NCI-H2107 (cell line): ENCODE measurements at regions not wholly inside any gene's neighbourhood (a gene's known extent, or its start where the extent isn't known, plus 50 kb on each side); places are given as distances from the start of the nearest gene placed in this dataset.

Experiments
- DNase-seq: peaks from one replicate; lab custom pipeline; 2025; lab: John Stamatoyannopoulos, UW

DNA sequence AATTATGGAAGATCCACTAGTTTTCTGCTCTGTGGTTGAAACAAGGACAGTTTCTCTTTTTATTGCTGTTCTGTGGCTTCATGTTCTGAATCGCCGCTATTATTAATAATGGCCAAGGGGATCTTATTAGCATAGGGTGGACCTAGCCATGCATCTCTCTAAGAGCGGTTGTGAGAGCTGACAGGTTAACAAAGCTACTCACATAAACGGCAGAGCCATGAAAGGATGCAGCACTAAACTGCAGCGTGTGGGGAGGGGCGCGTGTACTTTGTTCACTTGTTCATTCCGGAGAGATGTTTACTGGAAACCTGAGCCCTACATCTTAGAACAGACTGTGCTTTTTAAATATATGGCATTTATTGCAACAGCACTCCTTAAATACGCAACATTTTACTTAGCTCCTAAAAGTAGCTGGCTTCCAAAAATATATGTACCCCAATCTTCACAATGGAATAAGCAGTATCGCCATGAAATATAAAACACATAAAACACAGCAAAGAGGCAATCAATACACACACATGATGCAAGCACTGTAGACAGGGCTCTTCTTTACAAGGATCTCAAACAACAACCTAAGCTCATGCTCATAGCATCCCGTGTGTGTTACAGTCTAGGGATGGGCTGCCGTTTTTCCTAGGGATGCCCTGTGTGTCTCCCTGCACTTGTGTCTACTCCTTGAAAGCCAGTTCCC, 424.6 kb downstream of the MED10 start:
- no peak for DNase-seq

DNA sequence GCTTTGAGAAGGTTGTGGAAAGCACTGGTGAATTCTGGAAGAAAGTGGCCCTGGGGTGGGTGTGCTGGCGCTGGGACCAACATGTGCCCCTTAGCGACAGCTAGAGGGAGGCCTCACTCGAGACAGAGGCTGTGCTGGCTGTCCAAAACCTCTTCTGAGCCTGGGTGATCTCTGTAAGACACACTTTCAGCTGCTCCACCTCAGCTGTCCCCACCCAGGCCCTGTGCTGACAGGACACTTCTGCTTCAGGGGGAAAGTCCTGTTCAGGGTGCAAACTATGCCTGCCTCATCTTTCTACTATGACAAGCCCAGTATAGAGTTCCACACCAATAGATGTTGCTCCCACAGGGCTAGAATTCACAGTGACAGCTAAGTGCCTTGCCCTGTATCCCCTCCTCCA, 426.4 kb downstream of the MED10 start:
- DNase-seq: no peak

DNA sequence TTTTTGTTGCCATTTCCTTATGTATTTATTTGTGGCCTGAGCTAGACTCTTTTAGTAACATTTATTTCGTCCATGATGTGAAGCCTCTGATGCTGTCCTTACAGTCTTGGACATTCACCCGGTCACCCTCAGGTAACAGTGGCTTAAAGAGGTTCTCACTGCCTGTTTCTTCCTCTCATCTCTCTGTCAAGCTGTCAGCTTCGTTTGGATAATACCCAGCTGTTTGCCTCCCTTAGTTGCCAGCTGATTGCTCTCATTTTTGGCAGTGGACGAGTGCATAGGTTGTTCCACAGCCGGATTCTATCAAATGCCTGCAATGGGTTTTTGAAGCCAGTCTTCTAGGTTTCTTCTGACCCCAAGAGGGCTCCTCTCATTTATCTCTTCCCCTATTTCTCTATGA, 427.7 kb downstream of the MED10 start:
- no peak for DNase-seq

DNA sequence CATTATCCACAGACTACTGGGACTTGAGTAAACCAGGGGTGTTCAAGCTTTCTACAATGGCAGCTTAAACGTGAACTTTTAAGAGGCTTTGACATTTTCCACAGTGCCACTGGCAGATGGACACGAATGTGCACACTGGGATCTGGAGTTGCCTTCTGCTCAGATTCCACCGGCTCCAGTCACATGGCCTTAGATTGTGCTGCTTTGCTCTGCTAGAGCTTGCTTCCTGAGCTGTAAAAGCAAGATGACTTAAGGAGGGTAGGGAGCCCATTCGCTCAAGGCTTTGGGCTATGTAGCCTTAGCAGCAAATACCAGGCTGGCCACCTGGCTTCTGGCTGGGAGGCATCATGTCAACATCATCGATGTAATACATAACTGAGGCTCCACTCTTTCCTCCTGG, 436.9 kb downstream of the MED10 start:
- no peak for DNase-seq

DNA sequence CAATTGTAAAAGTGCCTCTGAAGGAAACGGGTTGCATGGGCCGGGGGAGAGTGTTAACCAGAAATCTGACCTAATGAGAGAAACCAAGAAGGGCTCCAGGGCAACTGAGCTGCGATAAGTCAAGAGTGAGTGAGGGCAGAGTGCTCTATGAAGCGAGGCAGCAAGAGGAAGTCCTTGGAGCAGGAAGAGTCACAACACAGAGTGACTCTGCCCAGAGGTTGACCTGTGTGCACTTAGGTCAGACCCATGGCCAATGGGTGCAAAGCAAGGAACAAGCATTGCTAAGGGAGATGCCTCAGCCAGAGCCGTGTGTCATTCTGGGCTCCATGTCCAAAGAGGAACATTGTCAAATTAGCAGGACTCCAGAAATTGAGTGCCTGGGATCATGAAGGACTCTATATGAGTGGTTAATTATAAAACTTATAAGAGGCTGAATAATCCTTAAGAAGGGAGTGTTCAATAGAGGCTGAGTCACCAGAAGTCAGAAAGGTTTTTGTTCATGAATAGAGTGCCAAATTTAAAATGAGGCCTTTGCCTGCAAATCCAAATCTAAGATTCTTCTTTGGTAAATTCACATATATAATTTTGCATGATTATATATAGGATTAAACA, 438.5 kb downstream of the MED10 start:
- no peak for DNase-seq

DNA sequence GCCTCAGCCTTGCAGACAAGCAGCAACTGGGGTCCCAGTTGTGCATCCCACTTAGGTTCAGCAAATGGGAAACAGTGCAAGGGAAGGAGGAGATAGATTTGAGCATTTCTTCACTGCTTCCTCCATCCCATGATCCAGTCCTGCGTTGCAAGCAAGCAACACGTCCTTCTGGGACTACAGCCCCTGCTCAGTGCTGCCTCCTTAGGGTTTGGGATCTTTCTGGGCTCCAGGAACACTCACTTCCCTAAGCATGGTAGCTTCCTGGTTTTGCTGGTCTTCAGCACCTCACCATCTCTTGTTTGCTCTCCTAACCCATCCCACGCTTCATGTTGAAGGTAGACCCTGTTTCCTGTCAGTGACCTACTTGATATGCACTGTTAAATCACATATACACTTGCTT, 444.7 kb downstream of the MED10 start:
- DNase-seq: no peak

DNA sequence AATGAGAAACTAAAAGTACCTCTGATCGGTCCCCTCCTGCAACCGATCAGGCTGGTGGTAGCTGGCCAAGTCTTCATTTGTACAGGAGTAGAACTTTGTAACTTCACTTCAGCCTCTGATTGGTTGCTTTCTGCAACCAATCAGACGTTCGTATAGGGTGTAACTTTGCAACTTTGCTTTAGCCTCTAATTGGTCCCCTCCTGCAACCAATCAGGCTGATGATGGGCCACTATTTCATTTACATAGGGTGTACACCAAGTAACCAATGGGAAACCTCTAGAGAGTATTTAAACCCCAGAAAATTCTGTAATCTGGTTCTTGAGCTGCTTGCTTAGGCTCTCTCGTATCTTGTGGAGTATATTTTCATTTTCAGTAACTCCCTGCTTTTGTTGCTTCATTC, 445.5 kb downstream of the MED10 start:
- DNase-seq: no peak

DNA sequence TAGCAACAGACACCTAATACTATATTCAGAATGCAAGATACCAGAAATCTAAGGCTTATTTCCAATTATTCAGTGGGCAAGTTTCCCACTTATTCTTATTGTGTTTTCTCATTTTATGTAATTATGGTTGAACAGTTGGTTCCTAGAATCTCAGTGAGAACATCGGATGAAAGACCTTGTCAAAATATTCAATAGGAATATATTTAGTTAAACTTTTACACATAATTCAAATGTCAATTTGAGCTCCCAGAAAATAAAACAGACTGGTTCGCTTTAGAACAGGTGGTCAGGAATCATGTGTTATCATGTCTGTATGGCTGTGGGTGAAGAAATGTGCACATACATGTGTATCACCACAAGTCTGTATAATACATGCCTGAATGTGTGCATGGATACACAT, 447.8 kb downstream of the MED10 start:
- no peak for DNase-seq

DNA sequence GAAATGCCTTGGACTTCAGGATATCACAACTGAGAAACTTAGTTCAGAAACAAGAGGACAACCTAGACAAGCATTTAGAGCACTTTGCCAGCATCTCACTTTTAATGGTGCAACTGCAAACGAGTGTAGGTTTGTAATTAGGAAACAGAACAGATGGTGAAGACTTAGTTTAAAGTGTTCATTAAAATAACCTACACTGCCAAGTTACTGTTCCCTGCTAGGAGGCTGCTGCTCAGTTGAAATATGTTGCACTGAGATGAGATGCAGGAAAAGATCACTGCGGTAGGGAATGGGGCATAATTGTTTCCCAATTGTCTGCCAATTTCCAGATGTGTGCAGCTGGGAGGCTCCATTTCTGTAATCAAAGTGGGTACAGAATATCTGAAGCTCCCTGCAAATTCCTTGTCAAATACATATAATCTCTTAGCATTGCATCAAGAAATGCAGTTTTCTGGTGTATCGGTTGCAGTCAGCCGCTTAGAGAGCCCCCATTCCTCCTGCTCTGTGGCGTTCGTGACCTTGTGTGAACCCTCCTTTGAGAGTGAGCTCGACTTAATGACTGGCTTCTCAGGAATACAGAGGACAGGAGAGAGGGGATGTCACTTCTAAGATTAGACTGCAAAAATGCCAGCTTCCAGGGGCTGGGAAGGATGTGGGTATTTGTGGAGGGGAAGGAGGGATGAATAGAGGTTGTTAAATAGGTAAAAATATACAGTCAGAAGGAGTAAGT, 448.9 kb downstream of the MED10 start:
- DNase-seq: no peak

DNA sequence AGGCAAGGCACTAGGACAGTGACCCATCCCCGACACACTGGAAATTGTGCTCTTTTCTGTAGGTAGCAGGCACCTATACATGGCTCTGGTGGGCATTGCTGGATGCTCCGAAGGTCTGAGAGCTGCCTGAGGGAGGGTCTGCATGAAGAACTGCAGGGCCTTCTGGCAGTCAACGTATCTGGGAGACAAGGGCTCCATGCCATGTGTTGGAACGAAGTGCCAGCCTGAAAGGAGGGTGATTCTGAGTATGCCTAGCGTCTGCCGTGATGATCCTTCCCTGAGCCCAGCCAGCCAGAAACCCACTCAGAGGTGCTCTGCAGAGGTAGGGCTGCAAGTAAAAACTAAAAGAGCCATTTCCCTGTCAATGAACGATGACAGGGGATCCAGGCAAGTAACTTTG, 453.2 kb downstream of the MED10 start:
- DNase-seq: no peak

DNA sequence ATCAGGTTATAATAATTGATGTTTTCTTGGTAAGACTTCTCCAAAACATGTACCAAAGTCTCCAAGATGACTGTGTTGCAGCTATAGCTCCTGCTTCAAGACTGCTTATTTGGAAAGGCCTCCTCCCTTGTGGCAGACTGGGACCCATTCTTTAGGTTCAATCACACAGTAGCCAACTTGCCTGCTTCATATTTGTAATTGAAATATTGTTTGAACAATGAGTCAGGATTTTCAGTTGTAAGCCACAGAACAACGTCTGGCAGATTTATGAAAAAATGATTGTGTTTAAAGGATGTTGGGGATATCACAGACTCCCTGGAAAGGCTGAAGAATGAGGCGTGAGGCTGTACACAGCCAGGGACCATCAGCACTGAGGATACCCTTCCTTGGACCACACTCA, 458.9 kb downstream of the MED10 start:
- no peak for DNase-seq

DNA sequence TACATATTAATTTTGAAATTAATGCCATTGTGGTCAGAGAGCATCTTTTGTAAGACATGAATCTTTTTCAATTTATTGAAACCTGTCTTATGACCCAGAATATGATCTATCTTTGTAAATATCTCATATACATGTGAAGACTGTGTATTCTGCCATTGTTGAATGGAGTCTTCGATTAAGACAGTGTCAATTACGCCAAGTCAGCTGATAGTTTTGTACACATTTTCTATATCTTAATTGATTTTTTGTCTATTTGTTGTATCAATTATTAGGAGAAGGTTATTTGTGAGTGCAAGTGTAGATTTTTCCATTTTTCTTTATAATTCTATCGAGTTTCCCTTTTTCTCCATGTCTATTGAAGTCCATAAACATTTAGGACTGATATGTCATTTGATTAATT, 471.6 kb downstream of the MED10 start:
- no peak for DNase-seq

DNA sequence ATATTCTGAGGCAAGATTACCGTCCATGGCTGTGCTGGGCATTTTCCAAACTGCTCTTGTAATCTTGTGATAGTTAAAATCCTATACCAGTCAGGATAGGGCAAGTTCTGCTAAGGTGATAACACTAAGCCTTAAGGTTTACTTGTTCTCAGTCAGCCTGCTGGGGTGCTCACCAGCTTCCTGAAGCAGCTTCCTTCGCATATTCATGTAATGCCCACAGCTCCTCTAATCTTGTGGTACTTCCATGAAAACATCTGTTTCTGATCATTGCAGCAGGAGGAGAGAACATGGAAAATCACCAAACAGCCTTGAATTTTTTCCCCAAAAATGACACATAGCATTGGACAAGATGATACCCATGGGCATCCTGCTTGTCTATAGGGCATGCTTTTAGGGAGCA, 473.2 kb downstream of the MED10 start:
- no peak for DNase-seq

DNA sequence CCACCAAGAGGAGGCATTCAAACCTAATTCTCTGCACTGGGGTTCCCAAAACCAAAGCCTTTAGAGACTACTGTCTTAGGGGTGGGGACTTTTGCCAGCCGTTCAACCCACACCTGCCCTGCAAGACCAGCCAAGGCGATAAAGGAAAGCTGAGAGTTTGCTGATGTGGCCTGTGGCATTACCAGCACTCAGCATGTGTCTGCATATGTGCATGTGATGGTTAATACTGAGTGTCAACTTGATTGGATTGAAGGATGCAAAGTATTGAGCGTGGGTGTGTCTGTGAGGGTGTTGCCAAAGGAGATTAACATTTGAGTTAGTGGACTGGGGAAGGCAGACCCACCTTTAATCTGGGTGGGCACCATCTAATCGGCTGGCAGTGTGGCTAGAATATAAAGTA, 474.2 kb downstream of the MED10 start:
- no peak for DNase-seq

DNA sequence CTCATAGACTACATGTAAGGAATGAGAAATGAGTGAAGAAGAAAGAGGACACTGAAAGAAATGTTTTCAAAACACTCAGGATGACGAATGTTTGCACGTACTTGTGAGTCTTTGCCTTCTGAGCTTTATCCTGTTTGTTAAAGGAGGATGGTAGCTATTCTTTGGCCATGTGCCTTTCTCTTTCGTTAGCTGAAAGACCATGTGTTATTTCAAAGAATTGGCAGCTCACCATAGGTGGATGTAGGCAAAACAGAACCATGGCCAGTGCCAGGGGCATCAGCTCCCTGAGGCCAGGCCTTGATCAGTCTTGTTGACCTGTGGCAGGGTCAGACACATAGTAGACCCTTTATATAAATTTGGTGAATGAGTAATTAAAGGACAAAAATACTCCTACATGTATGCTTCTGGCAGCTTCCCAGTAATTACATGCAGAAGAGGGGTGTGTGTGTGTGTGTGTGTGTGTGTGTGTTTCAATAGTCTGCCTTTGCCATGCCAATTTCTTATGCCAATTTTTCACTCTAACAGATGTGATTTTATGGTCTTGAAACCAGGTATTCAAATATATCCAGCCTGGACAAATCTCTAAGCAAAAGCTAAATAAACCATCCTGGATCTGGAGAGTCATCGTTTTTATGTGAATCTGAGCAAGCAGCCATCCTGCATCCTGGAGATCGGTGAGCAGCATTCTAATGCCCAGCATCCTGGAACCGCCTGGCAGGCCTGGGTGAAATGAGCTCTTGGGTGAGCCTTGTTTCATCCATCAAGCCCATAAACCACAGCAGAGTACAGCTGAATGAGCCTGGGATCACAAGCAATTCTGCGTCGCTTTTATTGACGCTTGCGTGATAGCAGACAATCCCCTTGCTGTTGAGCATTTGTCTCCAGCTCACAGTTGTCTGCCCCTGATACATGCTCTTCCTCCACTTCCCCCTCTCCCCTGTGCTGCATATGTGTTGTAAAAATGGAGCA, 475.4 kb downstream of the MED10 start:
- DNase-seq: no peak

DNA sequence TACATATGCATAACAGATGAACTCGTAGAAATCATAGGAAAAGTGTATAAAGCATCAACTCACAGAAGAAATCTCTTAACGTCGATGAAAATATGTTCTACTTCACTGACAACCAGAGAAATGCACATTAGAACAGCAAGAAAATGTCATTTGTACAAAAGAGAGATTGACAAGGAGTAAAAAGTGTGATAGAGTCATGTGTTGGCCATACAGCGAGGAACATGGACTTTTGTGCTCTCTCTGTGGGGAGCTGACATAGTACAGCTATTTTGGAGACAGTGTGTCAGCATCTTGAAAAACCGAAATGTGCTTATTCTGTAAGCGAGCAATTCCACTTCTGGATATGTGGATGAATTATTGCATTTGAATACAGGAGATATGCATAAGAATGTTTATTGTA, 477.9 kb downstream of the ICE1 start:
- no peak for DNase-seq

DNA sequence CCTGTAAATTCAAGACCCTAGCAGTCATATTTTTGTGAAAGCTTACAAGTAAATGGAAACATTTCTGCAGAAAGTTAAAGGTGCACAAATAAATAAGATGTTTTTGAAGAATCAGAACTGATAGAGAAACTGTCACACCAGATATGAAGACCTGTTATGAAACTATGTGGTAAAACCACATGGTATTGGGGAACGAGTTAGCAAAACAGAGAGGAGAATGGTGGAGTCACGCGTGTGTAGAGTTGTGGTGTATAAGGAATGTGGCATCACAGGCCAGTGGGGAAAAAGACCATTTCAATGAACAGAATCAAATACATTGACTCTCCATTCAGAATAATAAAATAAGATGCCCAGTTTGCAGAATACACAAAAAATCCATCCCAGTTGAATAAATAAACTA, 477.2 kb downstream of the ICE1 start:
- DNase-seq: no peak

DNA sequence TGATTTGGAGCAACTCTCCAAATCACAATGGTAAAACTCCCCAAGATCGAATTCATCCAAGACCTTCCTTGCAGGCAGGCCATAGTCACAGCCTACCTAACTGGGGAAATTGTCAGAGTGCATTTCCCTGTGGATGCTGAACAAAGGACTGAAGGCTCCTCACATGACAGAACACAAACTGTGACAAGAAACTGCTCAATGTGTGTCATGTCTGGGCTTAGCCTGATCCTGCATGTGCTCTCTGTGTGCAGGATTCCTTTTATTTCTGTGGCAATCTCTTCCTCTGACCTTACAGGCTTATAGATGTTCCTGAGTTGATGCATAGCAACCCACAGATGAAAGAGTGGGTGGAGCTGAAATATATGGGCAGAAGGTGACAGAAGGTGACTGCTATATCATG, 465.8 kb downstream of the ICE1 start:
- DNase-seq: no peak

DNA sequence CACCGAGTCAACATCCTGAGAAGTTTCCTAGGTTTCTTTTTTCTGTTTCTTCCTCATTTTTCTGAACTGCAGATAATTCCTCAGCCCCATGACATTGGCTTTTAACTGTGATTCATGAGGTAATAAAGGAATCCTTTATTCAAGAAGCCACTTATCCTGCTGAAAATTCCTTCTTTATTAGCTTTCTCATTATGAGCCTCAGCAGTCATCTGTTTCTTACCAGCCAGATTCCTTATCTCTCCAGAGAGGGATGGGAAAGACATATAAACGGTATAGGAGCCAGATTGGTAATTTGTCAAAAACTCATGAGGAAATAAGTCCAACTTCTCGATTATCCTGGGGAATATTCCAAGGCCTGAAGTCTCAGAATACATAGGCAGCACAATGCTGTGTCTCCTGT, 465.4 kb downstream of the ICE1 start:
- no peak for DNase-seq

DNA sequence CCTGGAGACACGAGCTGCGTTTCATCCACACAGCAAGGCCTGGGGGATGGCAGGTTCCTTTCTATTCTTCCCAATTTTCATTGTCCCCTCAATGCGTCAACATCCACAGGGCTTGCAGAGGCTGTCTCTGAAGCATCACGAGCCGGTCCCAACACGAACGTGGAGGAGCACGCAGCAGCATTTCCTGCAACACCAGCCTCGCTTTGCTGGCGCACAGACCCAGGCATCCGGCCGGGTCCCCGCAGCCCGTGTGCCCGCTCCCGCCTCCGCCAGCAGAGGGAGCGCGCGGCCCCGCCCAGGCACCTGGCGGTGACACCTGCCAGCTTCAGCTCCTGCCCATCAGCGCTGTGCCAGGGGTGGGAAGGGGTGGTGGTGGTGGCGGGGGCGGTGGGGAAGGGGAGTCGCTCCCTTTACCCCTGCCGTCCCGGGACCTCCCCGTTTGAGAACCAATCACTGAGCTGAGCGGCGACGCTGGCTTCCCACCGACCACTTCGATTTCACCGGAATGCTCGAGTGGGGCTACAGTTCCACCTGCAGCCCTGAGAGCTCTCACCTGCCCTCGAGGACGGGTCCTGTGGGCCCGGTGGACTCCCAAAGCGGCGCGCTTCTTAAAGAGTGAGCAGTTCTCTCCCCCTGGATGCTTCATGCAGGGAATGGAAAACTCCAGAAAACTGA, 464.5 kb downstream of the ICE1 start:
- peak; percentile 49 for DNase-seq

DNA sequence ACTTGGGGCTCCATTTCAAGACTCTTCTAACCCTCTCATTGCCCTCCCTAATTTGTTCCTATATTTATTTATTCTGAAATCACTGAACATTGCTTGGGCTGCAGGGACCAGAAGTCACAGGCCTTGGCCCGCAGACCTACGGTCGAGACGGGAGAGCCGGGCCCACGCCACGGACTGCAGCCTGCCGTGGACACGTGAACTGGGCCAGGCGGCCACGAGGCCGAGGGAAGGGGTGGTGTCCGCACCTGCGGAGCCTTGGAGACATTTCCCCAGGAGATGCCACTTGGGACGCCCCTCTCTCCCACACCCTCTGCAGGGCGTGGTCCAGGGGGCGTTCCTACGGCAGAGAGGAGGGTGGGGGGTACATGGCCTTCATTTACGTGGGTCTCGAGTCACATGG, 463.9 kb downstream of the ICE1 start:
- DNase-seq: no peak

DNA sequence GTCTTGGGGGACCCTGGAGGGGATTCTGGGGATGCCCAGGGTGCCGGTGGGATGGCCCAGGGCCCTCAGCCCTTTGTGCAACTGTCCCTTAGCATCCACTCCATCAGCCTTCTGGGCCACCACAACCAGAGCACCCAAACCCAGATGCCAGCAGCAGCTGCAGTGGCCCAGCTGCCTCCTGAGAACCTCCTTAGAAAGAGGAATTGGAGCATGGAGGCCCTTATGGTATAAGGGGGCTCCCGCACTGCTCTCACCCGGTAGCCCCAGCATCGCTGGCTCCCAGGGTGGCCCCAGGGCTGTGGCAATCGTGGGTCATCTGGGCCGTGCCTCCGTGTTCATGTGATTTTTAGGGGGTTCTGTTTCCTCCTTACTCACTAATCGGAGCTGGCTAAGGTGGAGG, 463.3 kb downstream of the ICE1 start:
- DNase-seq: no peak
